Stomach (tissue), 8 donors: ENCODE measurements at regions not wholly inside any gene's neighbourhood (a gene's known extent, or its start where the extent isn't known, plus 50 kb on each side); places are given as distances from the start of the nearest gene placed in this dataset.

Source experiments
- DNase-seq, 2 donors: peaks; one replicate each; pipeline versions ENCODE4 v3.0.0 to v3.0.0-alpha.2; 2013 to 2019
- H3K27ac ChIP-seq, 5 donors: fragments of 200-600 bp in 4 of 5; sonication (generic) in 4 of 5; one replicate each; pipeline ENCODE4 v1.5.1; 2013 to 2019; ENCODE audit warnings: mild to moderate bottlenecking in 1 of 5, moderate library complexity in 1 of 5
- H3K27me3 ChIP-seq, 3 donors: fragments of 200-600 bp; sonication (generic); one replicate each; pipeline ENCODE4 v1.5.1; 2017 to 2019; ENCODE audit warnings: mixed run types in 1 of 3
- H3K36me3 ChIP-seq, 4 donors: fragments of 200-600 bp; sonication (generic); 1 replicate in 3 of 4; 2 replicates in 1 of 4; pipeline ENCODE4 v1.5.1; 2016 to 2019
- H3K4me1 ChIP-seq, 4 donors: fragments of 200-600 bp; sonication (generic); one replicate each; pipeline ENCODE4 v1.5.1; 2016 to 2019
- H3K4me3 ChIP-seq, 4 donors: fragments of 200-600 bp; sonication (generic) in 3 of 4; one replicate each; pipeline ENCODE4 v1.5.1; 2016 to 2019; ENCODE audit warnings: mild to moderate bottlenecking in 1 of 4
- H3K9me3 ChIP-seq, 4 donors: fragments of 200-600 bp; sonication (generic); one replicate each; pipeline ENCODE4 v1.5.1; 2016 to 2019
- CTCF ChIP-seq, 7 experiments: fragments of 450-650 bp in 4 of 7; fragments of 200-600 bp in 3 of 7; sonication (generic) in 3 of 7; IDR thresholded peaks; one replicate each; pipeline ENCODE4 v1.5.1; 2016 to 2019; ENCODE audit warnings: antibody characterized with exemption in 7 of 7, control low read depth in 2 of 7, mild to moderate bottlenecking in 1 of 7
- EP300 ChIP-seq: sonication (generic); formaldehyde crosslinking; IDR thresholded peaks from one replicate; pipeline ENCODE4 v1.6.1; 2017; ENCODE audit warnings: antibody characterized with exemption
- POLR2A ChIP-seq, 4 donors: fragments of 450-650 bp; IDR thresholded peaks; one replicate each; pipeline ENCODE4 v1.6.1; 2016; ENCODE audit warnings: antibody characterized with exemption in 4 of 4, control low read depth in 2 of 4, mild to moderate bottlenecking in 1 of 4, moderate library complexity in 1 of 4
- POLR2AphosphoS5 ChIP-seq, 3 donors: sonication (generic); formaldehyde crosslinking; IDR thresholded peaks; one replicate each; pipeline ENCODE4 v1.6.1; 2016; ENCODE audit warnings: antibody characterized with exemption in 3 of 3
- WGBS, 5 donors: extraction: QIAGEN DNeasy Blood & Tissue Kit in 3 of 5; methylation state at CpG; one replicate each; pipeline versions ENCODE4 v1.1.5 to v1.1.7; 2013 to 2018; 5-methylcytosine and 5-hydroxymethylcytosine counted together
- intact Hi-C: fragments of 100-400 bp; cut with DNase I; formaldehyde crosslinking; loops from one replicate; pipeline ENCODE4 v1.15.1; 2023; ENCODE audit warnings: low total_unique reads
- donor health status: healthy with polysubstance abuse.
- donor health status: Bipolar disorder and iron deficiency.
- donor health status: healthy.

GRCh38 chr16:31693733-31694132, 166.0 kb downstream of the AHSP start:
- TF ChIP-seq POLR2AphosphoS5 (IDR thresholded peaks at IDR 0.05) (no peak), POLR2A (IDR thresholded peaks at IDR 0.05) (no peak), EP300 (no peak), CTCF (IDR thresholded peaks at IDR 0.05) (no peak)
- intact Hi-C loops: no loop called here
- Histone ChIP-seq H3K27ac (no peak overlapping the region), H3K4me3 (no peak overlapping the region), H3K36me3 (no peaks in the 10 kb centered on the region), H3K27me3 (no peaks in the 10 kb centered on the region), H3K4me1 (peaks cover 0 to 5% (median 0%) of the 10 kb centered on the region in 4 donors), H3K9me3 (no peaks in the 10 kb centered on the region)
- DNase-seq: no peak
- WGBS, 5 donors: 92 to 95% (median 94%) methylated on average over 6 of the region's 6 CpGs

- Histone ChIP-seq H3K27me3 (no peaks in the 10 kb centered on the region), H3K9me3 (no peaks in the 10 kb centered on the region), H3K36me3 (no peaks in the 10 kb centered on the region), H3K4me3 (no peak overlapping the region), H3K4me1 (peaks cover 0 to 5% (median 0%) of the 10 kb centered on the region in 4 donors), H3K27ac (no peak overlapping the region)
- intact Hi-C loops: no loop called here
- DNase-seq: no peak
- TF ChIP-seq POLR2AphosphoS5 (IDR thresholded peaks at IDR 0.05): no peak
- TF ChIP-seq POLR2A (IDR thresholded peaks at IDR 0.05): no peak
- TF ChIP-seq CTCF (IDR thresholded peaks at IDR 0.05): no peak
- no peak for TF ChIP-seq EP300
- WGBS, 5 donors: 89 to 100% (median 97%) methylated on average over 2 of the region's 2 CpGs
These were observed 166.8 kb downstream of the AHSP start for GRCh38 chr16:31694461-31694860.

- TF ChIP-seq POLR2AphosphoS5 (IDR thresholded peaks at IDR 0.05): no peak
- TF ChIP-seq CTCF (IDR thresholded peaks at IDR 0.05): no peak
- no peak for TF ChIP-seq POLR2A (IDR thresholded peaks at IDR 0.05)
- TF ChIP-seq EP300: no peak
- Histone ChIP-seq H3K4me3 (no peak overlapping the region), H3K27me3 (no peaks in the 10 kb centered on the region), H3K4me1 (peaks cover 0 to 12% (median 3%) of the 10 kb centered on the region in 4 donors), H3K36me3 (no peaks in the 10 kb centered on the region), H3K27ac (no peak overlapping the region), H3K9me3 (no peaks in the 10 kb centered on the region)
- WGBS, 5 donors: 34 to 62% (median 53%) methylated on average over 4 of the region's 4 CpGs
- peak in 1 of 2 donors; percentile 73 for DNase-seq
- intact Hi-C loops: no loop called here
These were observed 168.0 kb downstream of the AHSP start for GRCh38 chr16:31695667-31696066.

- Histone ChIP-seq H3K4me1 (peaks cover 7 to 27% (median 15%) of the 10 kb centered on the region in 4 donors), H3K36me3 (no peaks in the 10 kb centered on the region), H3K4me3 (no peak overlapping the region), H3K27me3 (no peaks in the 10 kb centered on the region), H3K9me3 (no peaks in the 10 kb centered on the region), H3K27ac (no peak overlapping the region)
- no peak for TF ChIP-seq EP300
- TF ChIP-seq CTCF (IDR thresholded peaks at IDR 0.05): peak in 4 of 7 experiments; percentile 22 to 76 (median 42)
- DNase-seq: peak in 1 of 2 donors; percentile 61
- intact Hi-C loops: no loop called here
- 33 to 47% (median 40%) methylated on average over 8 of the region's 8 CpGs for WGBS, 5 donors
These were observed 169.5 kb downstream of the AHSP start for GRCh38 chr16:31696968-31697743.
